ENCODE measurements at regions not wholly inside any gene's neighbourhood (a gene's known extent, or its start where the extent isn't known, plus 50 kb on each side); places are given as distances from the start of the nearest gene placed in this dataset.
"Not testable (repeated sequence)": the region's sequence is repeated elsewhere in the genome, so short reads cannot be mapped to it uniquely, and the experiment has no call there.

GRCh38 chr2:11997142-11997541, 250.7 kb downstream of the LPIN1 start:
- no peak for DNase-seq

GRCh38 chr2:11998218-11998617, 251.8 kb downstream of the LPIN1 start:
- DNase-seq = no peak

GRCh38 chr2:11998626-11999378, 252.4 kb downstream of the LPIN1 start:
- DNase-seq = no peak

- DNase-seq = no peak
Observed at GRCh38 chr2:12001621-12002020, 255.2 kb downstream of the LPIN1 start.

- DNase-seq = no peak
Observed at GRCh38 chr2:12002215-12002614, 255.8 kb downstream of the LPIN1 start.

- no peak for DNase-seq
Observed at GRCh38 chr2:12004713-12005112, 258.3 kb downstream of the LPIN1 start.

GRCh38 chr2:12005886-12006681, 259.7 kb downstream of the LPIN1 start:
- DNase-seq = peak; percentile 52

GRCh38 chr2:12006850-12007249, 260.4 kb downstream of the LPIN1 start:
- DNase-seq = no peak

GRCh38 chr2:12007282-12007681, 260.9 kb downstream of the LPIN1 start:
- no peak for DNase-seq

- no peak for DNase-seq
Observed at GRCh38 chr2:12008425-12009061, 262.1 kb downstream of the LPIN1 start.

- DNase-seq = no peak
Observed at GRCh38 chr2:12009323-12009905, 263.0 kb downstream of the LPIN1 start.

- no peak for DNase-seq
Observed at GRCh38 chr2:12010059-12010458, 263.6 kb downstream of the LPIN1 start.

GRCh38 chr2:12010779-12011178, 264.3 kb downstream of the LPIN1 start:
- no peak for DNase-seq

- peak; percentile 15 for DNase-seq
Observed at GRCh38 chr2:12014088-12014960, 267.9 kb downstream of the LPIN1 start.

GRCh38 chr2:12017499-12018157, 271.2 kb downstream of the LPIN1 start:
- DNase-seq = no peak

GRCh38 chr2:12018726-12019125, 272.3 kb downstream of the LPIN1 start:
- not testable (repeated sequence) for DNase-seq

- no peak for DNase-seq
Observed at GRCh38 chr2:12020833-12021469, 274.5 kb downstream of the LPIN1 start.

- not testable (repeated sequence) for DNase-seq
Observed at GRCh38 chr2:12024197-12024907, 277.9 kb downstream of the LPIN1 start.

GRCh38 chr2:12027136-12027535, 280.7 kb downstream of the LPIN1 start:
- DNase-seq = no peak

- DNase-seq = peak; percentile 59
Observed at GRCh38 chr2:12031866-12032265, 285.4 kb downstream of the LPIN1 start.

- peak; percentile 5 for DNase-seq
Observed at GRCh38 chr2:12032398-12032797, 286.0 kb downstream of the LPIN1 start.
